ENCODE measurements at regions not wholly inside any gene's neighbourhood (a gene's known extent, or its start where the extent isn't known, plus 50 kb on each side); places are given as distances from the start of the nearest gene placed in this dataset.

- TF ChIP-seq CTCF (IDR thresholded peaks at IDR 0.05) (no peak), POLR2A (IDR thresholded peaks at IDR 0.05) (no peak), POLR2AphosphoS5 (IDR thresholded peaks at IDR 0.05) (no peak)
These were observed 299.4 kb upstream of the IRX3 start for GRCh38 chr16:54585998-54586340.

Data from suprapubic skin (tissue), 4 donors.